ENCODE measurements at regions not wholly inside any gene's neighbourhood (a gene's known extent, or its start where the extent isn't known, plus 50 kb on each side); places are given as distances from the start of the nearest gene placed in this dataset.
"Not testable (repeated sequence)": the region's sequence is repeated elsewhere in the genome, so short reads cannot be mapped to it uniquely, and the experiment has no call there.

DNA sequence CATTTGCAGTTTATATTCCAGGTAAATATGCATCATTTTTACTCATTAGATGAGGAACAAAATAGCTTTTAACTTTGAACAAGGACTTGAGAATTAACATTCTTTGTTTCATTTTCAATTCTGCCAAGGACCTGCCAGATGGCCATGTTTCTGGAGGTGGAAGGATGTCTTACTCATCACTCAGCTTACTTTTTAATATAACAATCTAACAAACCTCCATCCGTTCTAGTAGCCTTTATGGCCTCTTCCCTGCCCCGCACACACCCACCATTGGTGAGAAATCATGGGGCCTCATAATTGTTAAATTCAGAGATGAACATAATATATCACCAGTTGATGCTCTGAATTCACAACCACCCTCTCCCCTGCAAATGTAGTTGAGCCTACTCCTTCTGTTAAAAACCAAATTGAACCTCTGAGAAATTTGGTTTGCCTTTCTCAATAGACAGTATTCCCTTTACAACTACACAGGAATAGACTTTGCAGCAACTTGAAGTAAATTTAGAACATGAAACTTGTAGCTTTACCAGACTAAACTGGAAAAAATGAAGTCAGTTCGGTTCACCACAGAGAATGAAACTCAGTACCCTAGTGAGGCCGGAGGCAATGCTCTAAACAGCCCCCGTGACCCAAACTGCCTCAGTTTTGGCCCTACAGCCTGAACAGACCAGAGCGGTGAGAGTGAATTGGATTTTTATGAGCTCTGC, 50.1 kb upstream of the ACSL4 start:
- DNase-seq: no peak

GRCh38 chrX:109783701-109784079, 50.6 kb upstream of the ACSL4 start:
- DNase-seq: no peak

DNA sequence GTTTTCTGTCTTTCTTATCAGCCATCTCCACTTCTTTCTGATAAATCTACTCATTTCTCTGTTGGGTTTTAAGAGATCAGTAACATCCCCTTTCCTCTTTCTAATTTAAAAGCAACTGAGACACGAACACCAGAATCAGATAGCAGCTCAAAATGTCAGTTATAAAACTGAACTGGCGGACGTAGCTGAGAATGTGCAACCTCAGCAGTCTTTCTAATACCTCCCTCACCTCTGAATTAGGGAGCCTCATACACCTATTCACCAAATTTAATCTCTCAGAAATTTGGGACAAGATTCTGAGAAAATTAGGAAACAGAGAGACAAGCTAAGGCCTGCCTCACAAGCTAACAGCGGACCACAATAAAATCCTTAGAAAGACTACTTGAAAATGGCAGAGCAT, 52.0 kb upstream of the ACSL4 start:
- no peak for DNase-seq

GRCh38 chrX:109790511-109790910, 57.5 kb upstream of the ACSL4 start:
- not testable (repeated sequence) for DNase-seq

GRCh38 chrX:109793191-109793590, 60.1 kb upstream of the ACSL4 start:
- no peak for DNase-seq

GRCh38 chrX:109795682-109796081, 62.6 kb upstream of the ACSL4 start:
- DNase-seq: no peak

DNA sequence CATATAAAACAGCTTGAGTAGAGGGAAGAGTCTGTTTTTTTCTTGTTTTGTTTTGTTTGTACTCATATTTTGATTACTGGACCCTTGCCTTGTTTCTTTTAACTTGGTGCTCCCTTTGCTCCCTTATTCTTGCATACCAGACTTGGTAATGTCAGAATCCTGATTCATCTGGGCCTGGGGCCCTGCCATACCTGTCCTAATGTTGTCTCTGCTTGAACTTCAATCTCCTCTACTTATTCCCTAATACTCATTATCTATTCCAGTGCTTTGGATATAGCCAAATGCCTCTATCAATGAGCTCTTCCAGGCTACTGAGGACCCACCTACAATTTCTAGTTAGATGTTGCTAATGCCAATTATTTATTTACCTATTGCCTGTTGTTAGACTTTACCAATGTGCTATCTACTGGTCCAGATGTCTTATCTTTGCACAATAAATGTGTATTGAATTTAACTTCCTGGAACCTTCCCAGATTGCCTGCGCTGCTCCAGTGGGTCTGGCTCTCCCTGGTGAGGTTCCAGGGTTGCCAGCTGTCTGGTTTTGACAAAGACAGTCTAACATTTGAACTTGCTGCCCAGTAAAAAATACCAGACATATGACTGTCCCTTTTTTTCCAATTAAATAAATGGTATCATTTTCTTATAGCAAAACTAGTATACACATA, 64.4 kb upstream of the ACSL4 start:
- no peak for DNase-seq

GRCh38 chrX:109812236-109812635, 79.2 kb upstream of the ACSL4 start:
- DNase-seq: no peak

GRCh38 chrX:109813236-109813635, 80.2 kb upstream of the ACSL4 start:
- DNase-seq: no peak

- DNase-seq: peak; percentile 8
Measured at GRCh38 chrX:109818976-109819375, 85.9 kb upstream of the ACSL4 start.

DNA sequence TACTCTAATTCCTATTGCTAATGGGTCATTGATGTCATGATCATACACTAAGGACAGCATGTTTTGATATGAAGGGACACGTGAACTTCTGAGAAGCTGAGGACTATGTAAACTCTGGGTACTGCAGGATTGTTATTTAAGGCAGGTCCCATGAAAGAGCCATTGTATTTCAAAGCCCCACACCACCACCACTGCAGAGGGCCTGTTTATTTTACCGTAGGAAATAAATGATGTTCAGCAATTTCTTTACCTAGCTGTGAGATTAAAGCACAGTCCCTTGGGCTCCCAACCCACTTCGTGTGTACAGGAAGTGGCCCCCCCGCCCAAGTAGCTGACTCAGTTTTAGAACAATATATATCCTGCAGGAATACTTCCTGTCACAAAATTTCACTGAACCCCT, 89.8 kb upstream of the ACSL4 start:
- DNase-seq: no peak

DNA sequence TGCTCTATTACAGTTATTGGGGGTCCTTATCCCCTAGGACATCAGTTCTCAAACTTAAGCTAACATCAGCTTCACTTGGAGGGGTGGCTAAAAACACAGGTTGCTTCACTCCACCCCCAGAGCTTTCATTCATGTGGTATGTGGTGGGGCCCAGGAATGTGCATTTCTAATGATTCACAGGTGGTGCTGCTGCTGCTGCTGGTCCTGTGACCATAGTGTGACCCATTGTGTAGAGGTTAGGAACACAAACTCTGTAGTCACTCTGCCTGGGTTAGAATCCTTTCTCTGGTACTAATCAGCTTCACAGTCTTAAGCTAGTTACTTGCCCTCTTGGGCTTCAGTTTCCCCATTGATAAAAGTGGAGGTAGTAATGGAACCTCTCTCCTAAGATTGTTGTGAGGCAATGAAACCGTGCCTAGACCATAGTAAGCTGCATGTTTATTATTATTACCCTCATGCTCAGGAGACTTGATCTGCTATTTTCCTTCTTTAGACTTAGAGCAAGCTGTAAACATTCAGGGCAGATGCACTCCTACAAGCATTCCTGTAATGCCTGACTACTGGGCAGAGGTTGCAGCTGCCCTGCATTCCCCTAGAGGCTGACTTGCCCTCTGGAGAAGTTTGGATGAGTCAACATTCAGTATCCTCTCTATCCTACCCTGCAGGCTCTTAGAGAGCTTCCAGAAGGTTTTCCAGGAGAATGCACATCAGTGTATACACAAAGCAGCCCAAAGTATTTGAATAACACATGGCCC, 94.1 kb upstream of the ACSL4 start:
- DNase-seq: no peak

DNA sequence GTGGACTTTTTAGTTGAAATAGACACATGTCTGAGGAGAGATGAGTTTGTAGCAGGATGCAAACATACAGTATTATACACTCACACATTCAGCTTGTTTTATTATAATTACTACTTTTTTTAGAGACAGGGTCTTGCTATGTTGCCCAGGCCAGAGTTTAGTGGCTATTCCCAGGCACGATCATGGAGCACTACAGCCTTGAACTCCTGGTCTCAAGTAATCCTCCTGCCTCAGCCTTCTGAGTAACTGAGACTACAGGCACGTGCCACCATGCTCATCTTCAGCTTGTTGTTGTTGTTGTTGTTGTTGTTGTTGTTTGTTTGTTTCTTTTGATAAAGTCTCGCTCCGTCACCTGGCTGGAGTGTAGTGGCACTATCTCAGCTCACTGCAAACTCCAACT, 94.7 kb upstream of the ACSL4 start:
- no peak for DNase-seq

- DNase-seq: no peak
Measured at GRCh38 chrX:109830157-109830703, 97.2 kb upstream of the ACSL4 start.

GRCh38 chrX:109830704-109831206, 97.7 kb upstream of the ACSL4 start:
- no peak for DNase-seq

- no peak for DNase-seq
Measured at GRCh38 chrX:109831326-109831985, 98.4 kb upstream of the ACSL4 start.

DNA sequence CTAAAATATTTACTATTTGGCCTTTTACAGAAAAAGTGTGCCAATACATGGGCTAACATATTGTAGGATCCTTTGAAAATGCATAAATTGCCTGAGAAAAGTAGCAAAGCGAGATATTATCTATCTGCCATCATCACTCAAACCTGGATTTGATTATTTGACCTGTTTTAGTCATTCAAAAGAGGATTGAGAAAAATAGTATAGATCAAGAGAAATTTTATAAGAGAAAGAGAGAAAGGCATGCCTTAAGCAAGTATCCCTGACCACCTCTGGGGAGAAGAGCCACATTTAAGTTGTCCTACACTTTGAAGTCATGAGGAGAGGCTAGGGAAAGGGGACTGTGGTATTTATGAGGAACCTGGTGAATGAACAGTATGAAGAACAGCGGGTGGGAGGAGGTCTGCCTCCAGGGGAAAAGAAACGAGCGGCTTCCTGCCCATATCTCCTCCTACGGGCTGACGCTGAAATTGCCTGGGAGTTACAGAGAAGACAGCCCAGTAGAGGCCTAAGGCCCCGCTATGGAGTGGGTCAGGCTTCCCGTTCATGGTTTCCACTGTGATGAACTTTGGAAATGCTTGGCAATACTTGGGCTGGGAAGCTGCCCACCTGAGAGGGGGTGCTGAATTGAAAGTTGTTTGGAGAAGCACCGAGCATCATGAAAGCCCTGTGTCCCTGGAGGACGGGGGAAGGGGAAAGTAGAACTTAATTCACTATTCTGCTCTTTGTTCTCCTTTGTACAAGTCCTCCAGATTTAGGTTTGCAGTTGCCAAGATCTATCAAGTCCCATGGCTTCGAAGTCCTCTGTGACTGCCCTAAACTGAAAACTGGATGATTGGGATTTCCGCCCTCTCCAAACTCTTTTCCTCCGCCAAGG, 106.9 kb upstream of the ACSL4 start:
- no peak for DNase-seq

GRCh38 chrX:109840585-109840984, 107.5 kb upstream of the ACSL4 start:
- DNase-seq: no peak

- no peak for DNase-seq
Measured at GRCh38 chrX:109841257-109841656, 108.2 kb upstream of the ACSL4 start.

GRCh38 chrX:109841869-109842579, 109.0 kb upstream of the ACSL4 start:
- peak; percentile 30 for DNase-seq

GRCh38 chrX:109842611-109843010, 109.6 kb upstream of the ACSL4 start:
- no peak for DNase-seq
